ENCODE measurements at regions not wholly inside any gene's neighbourhood (a gene's known extent, or its start where the extent isn't known, plus 50 kb on each side); places are given as distances from the start of the nearest gene placed in this dataset.
A peak's percentile ranks its signal among the peaks of the same experiment; 100 is the strongest.

DNA sequence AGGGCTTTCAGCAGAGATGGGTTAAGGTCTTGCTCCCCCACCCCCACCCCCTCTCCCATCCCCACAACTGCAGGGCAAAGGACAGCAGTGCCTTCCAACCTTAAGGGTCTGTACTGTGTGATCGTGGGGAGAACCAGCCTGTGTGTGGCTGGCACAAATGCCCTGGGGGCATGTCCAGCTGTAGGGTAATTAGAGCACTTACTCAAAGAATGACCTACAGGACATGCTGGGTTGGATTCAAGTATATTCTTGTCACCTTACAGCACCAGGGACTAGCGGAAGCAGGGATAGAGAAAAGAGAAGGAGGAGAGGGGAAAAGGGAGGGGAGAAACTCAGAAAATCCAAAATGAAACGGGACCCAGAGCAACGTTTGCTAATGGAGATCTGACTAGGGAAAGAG is 191.3 kb upstream of the GATB start:
- no peak for DNase-seq (ENCODE audit: low spot score)
- POLR2A ChIA-PET (ENCODE audit: low non-redundant PET) = interaction anchor here (0.6 kb wide), 1 partner anchor 63 kb away, joined by 4 read pairs; no protein-coding TSS in a partner anchor
- no peak overlapping the region for H3K27ac ChIP-seq
- CTCF ChIA-PET = interaction anchor here (0.6 kb wide), 1 partner anchor 89 kb away, joined by 3 read pairs; no protein-coding TSS in a partner anchor
- no peak for TF ChIP-seq CTCF (conservative IDR thresholded peaks at IDR 0.05; ENCODE audit: low read depth)

- no peak for TF ChIP-seq CTCF (conservative IDR thresholded peaks at IDR 0.05; ENCODE audit: low read depth)
- no peak overlapping the region for H3K27ac ChIP-seq
- DNase-seq (ENCODE audit: low spot score) = no peak
- ChIA-PET CTCF (no interaction called here), POLR2A (ENCODE audit: low non-redundant PET) (interaction anchor here (0.6 kb wide), 1 partner anchor 64 kb away, joined by 4 read pairs; no protein-coding TSS in a partner anchor)
Observed at GRCh38 chr4:151951671-151952050, 190.9 kb upstream of the GATB start.

- no peak for TF ChIP-seq CTCF (conservative IDR thresholded peaks at IDR 0.05; ENCODE audit: low read depth)
- DNase-seq (ENCODE audit: low spot score) = no peak
- H3K27ac ChIP-seq = no peak overlapping the region
- ChIA-PET CTCF (no interaction called here), POLR2A (ENCODE audit: low non-redundant PET) (interaction anchor here (0.6 kb wide), 1 partner anchor 64 kb away, joined by 4 read pairs; no protein-coding TSS in a partner anchor)
Observed at GRCh38 chr4:151950993-151951670, 190.3 kb upstream of the GATB start.

GRCh38 chr4:151948351-151949016 is 187.7 kb upstream of the GATB start:
- no peak overlapping the region for H3K27ac ChIP-seq
- DNase-seq (ENCODE audit: low spot score) = peak; percentile 47
- POLR2A ChIA-PET (ENCODE audit: low non-redundant PET) = no interaction called here

DNA sequence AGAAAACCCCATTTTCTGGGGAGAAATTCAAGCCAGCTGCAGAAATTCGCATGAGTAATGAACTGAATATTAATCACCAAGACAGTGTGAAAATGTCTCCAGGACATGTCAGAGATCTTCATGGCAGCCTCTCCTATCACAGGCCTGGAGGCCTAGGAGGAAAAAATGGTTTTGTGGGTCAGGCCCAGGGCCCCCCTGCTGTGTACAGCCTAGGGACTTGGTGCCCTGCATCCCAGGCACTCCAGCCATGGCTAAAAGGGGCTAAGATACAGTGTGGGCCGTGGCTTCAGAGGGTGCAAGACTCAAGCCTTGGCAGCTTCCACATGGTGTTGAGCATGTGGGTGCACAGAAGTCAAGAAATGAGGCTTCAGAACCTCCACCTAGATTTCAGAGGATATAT is 185.9 kb upstream of the GATB start:
- TF ChIP-seq CTCF (conservative IDR thresholded peaks at IDR 0.05; ENCODE audit: low read depth) = no peak
- no peak overlapping the region for H3K27ac ChIP-seq
- ChIA-PET CTCF (no interaction called here), POLR2A (ENCODE audit: low non-redundant PET) (no interaction called here)
- DNase-seq (ENCODE audit: low spot score) = no peak

More at GRCh38 chr4:151948351-151949016, 187.7 kb upstream of the GATB start:
- no peak for TF ChIP-seq CTCF (conservative IDR thresholded peaks at IDR 0.05; ENCODE audit: low read depth)
- CTCF ChIA-PET = no interaction called here

DNA sequence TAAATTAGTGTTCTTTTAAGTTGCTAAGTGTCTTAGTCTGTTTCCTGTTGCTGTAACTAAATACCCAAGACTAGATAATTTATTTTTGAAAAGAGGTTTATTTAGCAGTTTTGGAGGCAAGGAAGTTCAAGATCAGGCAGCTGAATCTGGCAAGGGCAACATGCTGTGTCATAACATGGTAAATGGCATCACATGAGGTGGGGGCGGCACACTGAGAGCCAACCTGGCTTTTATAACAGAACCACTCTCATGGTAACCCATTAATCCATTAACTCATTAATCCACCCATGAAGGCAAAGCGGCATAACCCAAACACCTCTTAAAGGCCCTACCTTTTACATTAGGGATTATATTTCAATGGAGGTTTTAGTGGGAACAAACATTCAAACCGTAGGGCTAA is 182.2 kb upstream of the GATB start:
- ChIA-PET CTCF (no interaction called here), POLR2A (ENCODE audit: low non-redundant PET) (no interaction called here)
- no peak for DNase-seq (ENCODE audit: low spot score)
- TF ChIP-seq CTCF (conservative IDR thresholded peaks at IDR 0.05; ENCODE audit: low read depth) = no peak
- no peak overlapping the region for H3K27ac ChIP-seq
